Spinal cord (tissue), 9 donors: ENCODE measurements at regions not wholly inside any gene's neighbourhood (a gene's known extent, or its start where the extent isn't known, plus 50 kb on each side); places are given as distances from the start of the nearest gene placed in this dataset.
A peak's percentile ranks its signal among the peaks of the same experiment; 100 is the strongest.

Experiments
- DNase-seq, 6 donors: peaks; one replicate each; pipeline versions ENCODE4 v3.0.0 to v3.0.0-alpha.2; 2013 to 2015; ENCODE audit warnings: low spot score in 6 of 6, low read depth in 4 of 6
- H3K27ac ChIP-seq: one replicate; pipeline ENCODE4 v1.5.1; 2013; ENCODE audit warnings: low read depth, low read length, control low read depth
- H3K27me3 ChIP-seq: one replicate; pipeline ENCODE4 v1.6.1; 2013; ENCODE audit warnings: low read length; ENCODE audit not compliant: control insufficient read depth, insufficient read depth
- H3K36me3 ChIP-seq: one replicate; pipeline ENCODE4 v1.6.1; 2013; ENCODE audit warnings: low read length; ENCODE audit not compliant: control insufficient read depth, insufficient read depth
- H3K4me1 ChIP-seq: one replicate; pipeline ENCODE4 v1.6.1; 2013; ENCODE audit warnings: low read length; ENCODE audit not compliant: control insufficient read depth, insufficient read depth
- H3K4me3 ChIP-seq: one replicate; pipeline ENCODE4 v1.5.1; 2013; ENCODE audit warnings: low read depth, low read length, control low read depth
- H3K9me3 ChIP-seq: one replicate; pipeline ENCODE4 v1.6.1; 2013; ENCODE audit warnings: low read length; ENCODE audit not compliant: control insufficient read depth, insufficient read depth
- WGBS: methylation state at CpG from one replicate; pipeline ENCODE4 v1.1.5; 2013; ENCODE audit warnings: missing lambda C conversion rate; ENCODE audit not compliant: insufficient coverage; 5-methylcytosine and 5-hydroxymethylcytosine counted together
- donor health status: healthy.

DNA sequence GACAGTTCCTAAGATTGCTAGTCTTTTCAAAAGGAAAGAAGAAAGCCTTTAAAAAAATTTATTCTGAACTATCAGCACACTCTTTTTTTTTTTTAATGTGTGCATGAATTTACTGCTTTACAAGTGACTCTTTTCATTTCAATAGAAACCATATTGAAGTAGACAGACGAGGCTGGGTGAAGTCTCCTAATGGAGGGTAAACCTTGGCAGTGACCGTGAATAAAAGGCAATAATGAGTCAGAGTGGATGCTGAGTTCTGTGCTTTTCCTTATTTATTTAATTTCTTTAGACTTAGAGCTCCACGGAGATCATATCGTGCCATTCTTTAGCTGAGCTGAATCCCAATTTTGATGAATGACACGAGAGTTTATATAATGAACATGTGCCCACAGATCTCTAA is 196.9 kb downstream of the PRL start:
- no peak overlapping the region for H3K27ac ChIP-seq
- whole genome bisulfite sequencing = no CpG with 5 or more reads among the region's 5 CpGs
- H3K9me3 ChIP-seq = no peaks in the 10 kb centered on the region
- H3K4me1 ChIP-seq = peaks cover 3% of the 10 kb centered on the region
- H3K36me3 ChIP-seq = no peaks in the 10 kb centered on the region
- H3K27me3 ChIP-seq = no peaks in the 10 kb centered on the region
- no peak overlapping the region for H3K4me3 ChIP-seq
- DNase-seq = peak in 1 of 6 donors; percentile 49

DNA sequence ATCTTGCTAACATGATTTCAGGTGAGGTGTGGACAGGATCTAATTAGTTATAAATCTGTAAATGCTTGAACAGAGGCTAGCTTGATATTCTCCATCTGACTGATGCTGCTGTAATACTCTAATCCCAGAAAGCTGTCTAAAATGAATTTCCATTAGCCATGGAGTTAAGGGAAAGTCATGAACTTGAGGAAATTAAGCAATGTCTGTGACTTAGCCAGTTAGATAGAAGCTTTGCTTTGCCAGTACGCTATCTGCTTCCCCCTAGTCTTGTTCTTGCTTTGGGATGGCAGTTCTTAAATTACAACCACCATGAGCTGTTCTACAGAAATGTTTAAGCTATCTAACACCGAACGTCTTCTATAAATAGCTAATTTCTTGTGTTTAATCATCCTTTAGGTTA is 195.7 kb downstream of the PRL start:
- H3K9me3 ChIP-seq = no peaks in the 10 kb centered on the region
- DNase-seq = no peak
- no CpG with 5 or more reads among the region's 3 CpGs for WGBS

GRCh38 chr6:22102671-22103070 is 194.2 kb downstream of the PRL start:
- no CpG with 5 or more reads among the region's 3 CpGs for WGBS
- H3K9me3 ChIP-seq = no peaks in the 10 kb centered on the region

More for the DNA sequence above, 195.7 kb downstream of the PRL start:
- no peaks in the 10 kb centered on the region for H3K27me3 ChIP-seq
- H3K36me3 ChIP-seq = no peaks in the 10 kb centered on the region
- no peak overlapping the region for H3K4me3 ChIP-seq
- H3K4me1 ChIP-seq = peaks cover 3% of the 10 kb centered on the region
- no peak overlapping the region for H3K27ac ChIP-seq

DNA sequence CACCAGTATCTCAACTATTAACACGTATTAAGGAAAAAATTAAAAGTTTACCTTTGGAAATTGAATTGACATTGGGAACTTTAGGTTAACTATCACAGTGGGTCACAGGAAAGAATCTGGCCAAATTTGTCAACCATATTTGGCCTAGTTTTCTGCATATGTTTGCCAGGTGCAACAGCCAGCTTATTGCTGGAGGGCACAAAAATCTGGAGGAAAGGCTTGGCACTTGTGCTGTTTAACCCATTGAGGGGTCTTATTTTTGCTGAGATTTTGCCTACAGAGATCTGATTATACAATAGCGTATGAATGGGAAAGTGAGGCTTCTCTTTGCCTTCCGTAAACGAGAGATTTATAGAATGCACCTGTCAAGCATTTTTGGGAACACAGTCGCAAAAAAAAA is 190.4 kb downstream of the PRL start:
- Histone ChIP-seq H3K36me3 (no peaks in the 10 kb centered on the region), H3K27ac (no peak overlapping the region), H3K4me3 (no peak overlapping the region), H3K9me3 (no peaks in the 10 kb centered on the region), H3K4me1 (no peaks in the 10 kb centered on the region), H3K27me3 (no peaks in the 10 kb centered on the region)
- DNase-seq = peak in 2 of 6 donors; percentile 66 to 77
- 93% methylated on average over 4 of the region's 5 CpGs for WGBS

More at GRCh38 chr6:22102671-22103070, 194.2 kb downstream of the PRL start:
- Histone ChIP-seq H3K4me3 (no peak overlapping the region), H3K36me3 (no peaks in the 10 kb centered on the region), H3K27me3 (no peaks in the 10 kb centered on the region), H3K4me1 (peaks cover 3% of the 10 kb centered on the region), H3K27ac (no peak overlapping the region)
- no peak for DNase-seq

DNA sequence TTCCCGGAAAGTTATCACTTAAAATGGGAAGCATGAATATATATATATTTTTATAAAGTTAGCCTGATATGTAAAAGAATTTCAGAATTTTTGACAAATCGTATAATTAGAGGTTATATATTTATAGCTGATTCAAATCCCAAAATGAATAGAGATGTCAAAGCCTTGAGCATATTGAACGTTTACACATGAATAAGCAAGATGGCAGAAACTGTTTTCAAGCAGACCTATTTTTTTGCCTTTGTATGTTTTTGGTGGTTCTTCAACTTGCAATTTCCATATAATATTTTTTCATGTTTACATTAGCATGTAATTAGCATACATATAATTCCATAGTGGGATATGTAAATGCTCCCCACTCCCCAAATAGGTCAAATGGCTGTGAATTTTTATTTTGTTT is 189.9 kb downstream of the PRL start:
- WGBS = no CpG with 5 or more reads among the region's 3 CpGs
- DNase-seq = peak in 1 of 6 donors; percentile 57
- H3K27me3 ChIP-seq = no peaks in the 10 kb centered on the region
- no peaks in the 10 kb centered on the region for H3K4me1 ChIP-seq
- no peaks in the 10 kb centered on the region for H3K9me3 ChIP-seq
- no peak overlapping the region for H3K4me3 ChIP-seq
- no peak overlapping the region for H3K27ac ChIP-seq
- H3K36me3 ChIP-seq = no peaks in the 10 kb centered on the region

GRCh38 chr6:22108199-22108598 is 188.6 kb downstream of the PRL start:
- no peak overlapping the region for H3K4me3 ChIP-seq
- no peak overlapping the region for H3K27ac ChIP-seq
- WGBS = 85% methylated on average over 6 of the region's 7 CpGs
- no peak for DNase-seq
- H3K27me3 ChIP-seq = no peaks in the 10 kb centered on the region
- no peaks in the 10 kb centered on the region for H3K9me3 ChIP-seq
- no peaks in the 10 kb centered on the region for H3K36me3 ChIP-seq
- H3K4me1 ChIP-seq = no peaks in the 10 kb centered on the region

DNA sequence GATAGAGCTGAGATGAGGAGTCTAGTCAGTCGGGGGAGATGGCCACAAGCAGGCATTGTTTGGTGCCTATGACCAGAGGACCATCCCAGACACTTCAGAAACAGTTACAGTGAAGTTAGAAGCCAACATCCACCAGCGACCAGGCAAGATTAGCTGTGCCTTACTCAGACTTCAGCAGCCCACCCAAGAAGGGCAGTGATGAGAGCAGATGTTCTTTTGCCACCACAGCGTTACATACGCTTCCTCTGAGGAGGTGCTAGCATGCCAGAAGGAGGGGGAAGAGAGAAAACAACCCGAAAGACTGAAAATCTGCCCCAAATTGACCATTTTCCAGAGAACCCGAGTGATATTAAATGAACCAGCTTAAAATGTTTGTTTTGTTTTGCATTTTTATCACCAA is 186.8 kb downstream of the PRL start:
- Histone ChIP-seq H3K27me3 (no peaks in the 10 kb centered on the region), H3K4me3 (no peak overlapping the region), H3K27ac (no peak overlapping the region), H3K4me1 (no peaks in the 10 kb centered on the region), H3K36me3 (no peaks in the 10 kb centered on the region), H3K9me3 (no peaks in the 10 kb centered on the region)
- 83% methylated on average over 3 of the region's 6 CpGs for WGBS
- no peak for DNase-seq

GRCh38 chr6:22112461-22112860 is 184.4 kb downstream of the PRL start:
- Histone ChIP-seq H3K36me3 (no peaks in the 10 kb centered on the region), H3K4me1 (no peaks in the 10 kb centered on the region), H3K4me3 (no peak overlapping the region), H3K27ac (no peak overlapping the region), H3K27me3 (no peaks in the 10 kb centered on the region), H3K9me3 (no peaks in the 10 kb centered on the region)
- no CpG with 5 or more reads among the region's 2 CpGs for WGBS
- DNase-seq = peak in 1 of 6 donors; percentile 52

DNA sequence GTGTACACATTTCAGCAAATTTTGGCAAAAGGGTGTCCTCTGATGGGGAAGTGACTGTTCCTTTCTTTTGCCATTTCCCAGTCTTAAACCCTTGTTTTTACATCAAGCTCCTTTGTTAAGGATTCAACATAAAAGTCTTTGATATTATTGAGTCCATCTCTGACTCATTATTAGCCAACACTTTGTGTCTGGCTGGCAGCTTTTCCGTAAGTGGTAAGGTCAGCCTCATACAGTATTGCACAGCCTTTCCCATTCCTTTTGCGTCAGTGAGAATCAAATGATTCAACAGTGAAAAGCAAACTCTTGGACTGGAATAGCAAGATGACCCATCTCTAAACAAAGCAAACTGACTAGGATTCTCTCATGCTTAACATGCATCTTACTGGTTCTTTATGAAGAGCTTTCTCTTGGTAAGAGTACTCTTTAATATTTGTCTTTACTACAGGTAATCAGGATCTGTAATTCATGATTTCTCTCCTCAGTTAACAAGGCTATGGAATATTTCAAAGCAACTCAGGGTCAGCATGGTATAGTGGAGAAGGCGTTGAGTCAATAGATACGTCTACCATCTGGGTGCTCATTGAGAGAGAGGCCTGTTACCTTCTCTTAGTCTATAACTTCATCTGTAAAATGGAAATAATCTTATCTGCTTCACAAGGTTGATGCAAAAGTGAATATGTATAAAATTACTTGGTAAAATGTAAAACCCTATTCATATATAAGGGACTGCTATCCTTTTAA is 183.6 kb downstream of the PRL start:
- WGBS = 94% methylated on average over 2 of the region's 4 CpGs
- no peak overlapping the region for H3K27ac ChIP-seq
- H3K9me3 ChIP-seq = no peaks in the 10 kb centered on the region
- H3K27me3 ChIP-seq = no peaks in the 10 kb centered on the region
- H3K4me3 ChIP-seq = no peak overlapping the region
- DNase-seq = no peak
- H3K36me3 ChIP-seq = no peaks in the 10 kb centered on the region
- no peaks in the 10 kb centered on the region for H3K4me1 ChIP-seq

GRCh38 chr6:22115559-22115958 is 181.3 kb downstream of the PRL start:
- Histone ChIP-seq H3K4me1 (no peaks in the 10 kb centered on the region), H3K4me3 (no peak overlapping the region), H3K27ac (no peak overlapping the region), H3K9me3 (no peaks in the 10 kb centered on the region), H3K36me3 (no peaks in the 10 kb centered on the region), H3K27me3 (no peaks in the 10 kb centered on the region)
- DNase-seq = peak in 1 of 6 donors; percentile 70
- no CpG with 5 or more reads among the region's 5 CpGs for WGBS
